GM12874 (cell line): ENCODE measurements at regions not wholly inside any gene's neighbourhood (a gene's known extent, or its start where the extent isn't known, plus 50 kb on each side); places are given as distances from the start of the nearest gene placed in this dataset.

Source experiments
- CTCF ChIP-seq: IDR thresholded peaks from 2 replicates; pipeline ENCODE4 v1.5.1; 2011; ENCODE audit warnings: low read depth, mild to moderate bottlenecking, control low read depth, low read length, moderate library complexity; ENCODE audit not compliant: insufficient read depth

- TF ChIP-seq CTCF, result no peak
These were observed 463.3 kb upstream of the CBLB start for GRCh38 chr3:106332129-106332528.

DNA sequence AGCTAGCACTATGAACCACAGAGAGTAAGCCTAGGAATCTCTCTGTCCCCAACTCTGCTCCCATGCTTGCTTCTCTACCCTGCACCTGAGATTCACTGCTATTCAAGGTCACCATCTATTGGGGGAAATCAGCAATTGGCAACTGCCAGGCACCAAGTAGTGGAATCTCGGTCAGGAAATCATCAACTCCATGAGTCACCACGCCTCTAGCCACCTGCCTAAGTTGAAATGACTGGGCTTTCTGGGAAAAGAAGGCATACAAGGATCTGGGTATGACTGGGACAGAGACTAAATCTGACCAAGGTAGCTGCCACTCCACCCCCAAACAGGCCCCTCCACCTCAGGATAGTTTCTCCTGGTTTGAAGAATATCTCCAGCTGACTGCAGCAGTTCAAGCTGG is 464.1 kb upstream of the CBLB start:
- TF ChIP-seq CTCF, result no peak

GRCh38 chr3:106333911-106334618 is 465.3 kb upstream of the CBLB start:
- TF ChIP-seq CTCF, result no peak

DNA sequence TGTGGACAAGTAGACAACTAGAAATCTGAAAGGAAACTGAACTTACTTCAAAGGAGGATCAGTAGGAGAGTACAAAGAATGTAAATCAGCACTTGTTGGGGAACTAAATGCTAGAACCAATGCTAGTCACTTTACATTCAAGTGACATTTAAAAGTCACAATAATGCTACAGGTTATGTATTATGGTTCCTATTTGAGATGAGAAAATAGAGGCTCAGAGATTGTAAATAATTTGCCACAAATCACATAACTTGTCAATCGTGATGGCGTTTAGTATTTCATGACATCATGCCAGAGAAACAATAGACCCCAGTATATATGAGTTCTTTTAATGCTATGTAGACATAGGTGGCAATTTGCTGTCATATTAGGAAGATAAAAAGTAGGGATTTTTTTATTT is 467.8 kb upstream of the CBLB start:
- TF ChIP-seq CTCF, result no peak

DNA sequence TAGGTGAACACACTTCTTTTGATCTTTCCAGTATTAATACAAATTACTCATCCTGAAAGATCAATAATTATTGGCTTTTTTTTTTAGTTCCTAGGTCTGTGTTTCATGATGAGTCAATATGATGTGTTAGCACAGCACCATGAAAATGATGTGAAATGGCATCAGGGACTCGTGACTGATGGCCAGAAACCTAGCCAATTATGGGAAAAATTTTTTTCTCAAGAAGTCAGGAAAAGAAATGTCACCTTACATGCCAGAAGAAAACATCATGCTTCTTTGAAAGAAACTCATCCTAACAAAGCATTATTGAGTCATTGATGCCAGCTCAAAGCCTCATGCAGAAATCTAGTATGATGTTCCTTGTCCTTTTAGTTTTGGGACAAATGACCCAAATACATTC is 468.3 kb upstream of the CBLB start:
- no peak for TF ChIP-seq CTCF

DNA sequence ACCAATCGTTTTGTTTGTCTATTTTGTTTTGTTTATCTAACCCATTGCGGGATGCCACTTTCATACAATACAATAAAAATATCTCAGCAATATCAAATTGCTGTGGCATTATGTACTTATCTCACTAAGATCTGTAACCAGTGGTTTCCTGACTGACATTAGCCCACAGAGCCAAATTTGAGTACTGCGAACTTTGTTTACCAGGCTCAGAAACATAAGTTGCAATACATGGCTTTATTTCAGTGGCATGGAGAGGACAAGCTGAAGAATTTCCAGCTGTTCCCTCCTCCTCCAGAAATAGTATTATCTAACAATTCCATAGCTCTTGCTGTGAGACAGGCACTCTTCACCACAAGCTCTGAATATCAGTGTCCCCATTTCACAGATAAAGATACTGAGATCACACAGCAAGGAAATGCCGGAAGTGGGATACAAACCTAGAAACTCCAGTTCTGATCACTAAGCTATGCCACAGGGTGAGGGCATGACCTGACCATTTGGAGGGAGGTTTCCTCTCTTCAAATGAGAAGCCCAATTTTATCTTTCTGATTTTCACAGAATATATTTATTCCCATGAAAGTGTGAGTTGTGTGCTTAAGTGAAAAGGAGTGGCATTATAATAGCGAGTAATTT is 469.9 kb upstream of the CBLB start:
- no peak for TF ChIP-seq CTCF

DNA sequence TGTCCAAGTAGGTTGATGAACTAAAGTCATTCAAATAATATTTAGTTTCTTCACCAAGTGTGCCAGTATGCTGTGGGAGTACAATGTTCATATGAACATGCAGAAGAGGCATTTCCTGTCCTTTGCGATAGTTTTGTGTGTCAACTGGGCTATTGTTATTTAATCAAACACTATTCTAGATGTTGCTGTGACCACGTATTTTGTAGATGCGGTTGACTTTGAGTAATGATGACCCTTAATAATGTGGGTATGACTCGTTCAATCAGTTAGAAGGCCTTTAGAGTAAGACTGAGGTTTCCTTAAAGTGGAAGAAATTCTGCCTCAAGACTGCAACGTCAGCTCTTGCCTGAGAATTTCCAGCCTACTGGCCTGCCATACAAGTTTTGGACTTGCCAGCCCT is 470.7 kb upstream of the CBLB start:
- TF ChIP-seq CTCF, result no peak
